NCI-H128 (cell line): ENCODE measurements at regions not wholly inside any gene's neighbourhood (a gene's known extent, or its start where the extent isn't known, plus 50 kb on each side); places are given as distances from the start of the nearest gene placed in this dataset.

Experiments used
- DNase-seq: peaks from one replicate; lab custom pipeline; 2025; ENCODE audit not compliant: unreplicated experiment; lab: John Stamatoyannopoulos, UW

- no peak for DNase-seq
Observed at GRCh38 chr7:25770670-25771069, 381.3 kb upstream of the NFE2L3 start.

- DNase-seq = no peak
Observed at GRCh38 chr7:25771491-25771890, 380.5 kb upstream of the NFE2L3 start.

GRCh38 chr7:25772802-25773201 lies 379.2 kb upstream of the NFE2L3 start:
- no peak for DNase-seq

DNA sequence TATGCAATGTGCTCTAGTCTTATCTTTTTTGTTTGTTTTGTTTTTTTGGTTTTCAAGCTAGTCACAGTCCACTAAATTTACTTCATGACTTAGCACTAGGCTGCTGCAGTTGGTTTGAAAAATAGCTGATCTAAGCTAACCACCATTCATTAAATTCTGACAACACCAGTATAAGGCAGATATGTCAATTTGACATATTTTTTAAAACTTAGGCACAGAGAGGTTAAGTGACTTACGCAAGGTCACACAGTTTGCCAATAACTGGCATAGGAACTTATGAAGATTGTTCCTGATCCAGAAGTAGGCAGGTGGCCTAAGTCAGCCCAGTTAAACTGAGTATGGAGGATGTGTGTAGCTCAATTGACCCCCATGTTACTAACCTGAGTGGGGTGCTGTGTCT lies 377.3 kb upstream of the NFE2L3 start:
- DNase-seq = no peak

DNA sequence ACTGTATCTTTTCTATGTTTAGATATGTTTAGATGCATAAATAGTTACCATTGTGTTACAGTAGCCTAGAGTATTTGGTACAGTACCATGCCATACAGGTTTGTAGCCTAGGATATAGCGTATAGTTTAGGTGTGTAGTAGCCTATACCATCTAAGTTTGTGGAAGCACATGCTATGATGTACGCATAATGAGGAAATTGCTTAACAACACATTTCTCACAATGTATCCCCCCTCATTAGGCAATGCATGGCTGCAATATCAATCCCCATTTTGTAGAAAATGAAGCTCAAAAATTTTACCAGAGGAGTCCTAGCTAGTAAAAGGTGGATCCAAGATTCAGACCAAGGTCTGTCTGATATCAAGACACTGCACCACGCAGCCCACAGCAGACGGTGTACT lies 376.4 kb upstream of the NFE2L3 start:
- DNase-seq = no peak

- DNase-seq = no peak
Observed at GRCh38 chr7:25775999-25776743, 375.8 kb upstream of the NFE2L3 start.

- DNase-seq = no peak
Observed at GRCh38 chr7:25776744-25777123, 375.3 kb upstream of the NFE2L3 start.

DNA sequence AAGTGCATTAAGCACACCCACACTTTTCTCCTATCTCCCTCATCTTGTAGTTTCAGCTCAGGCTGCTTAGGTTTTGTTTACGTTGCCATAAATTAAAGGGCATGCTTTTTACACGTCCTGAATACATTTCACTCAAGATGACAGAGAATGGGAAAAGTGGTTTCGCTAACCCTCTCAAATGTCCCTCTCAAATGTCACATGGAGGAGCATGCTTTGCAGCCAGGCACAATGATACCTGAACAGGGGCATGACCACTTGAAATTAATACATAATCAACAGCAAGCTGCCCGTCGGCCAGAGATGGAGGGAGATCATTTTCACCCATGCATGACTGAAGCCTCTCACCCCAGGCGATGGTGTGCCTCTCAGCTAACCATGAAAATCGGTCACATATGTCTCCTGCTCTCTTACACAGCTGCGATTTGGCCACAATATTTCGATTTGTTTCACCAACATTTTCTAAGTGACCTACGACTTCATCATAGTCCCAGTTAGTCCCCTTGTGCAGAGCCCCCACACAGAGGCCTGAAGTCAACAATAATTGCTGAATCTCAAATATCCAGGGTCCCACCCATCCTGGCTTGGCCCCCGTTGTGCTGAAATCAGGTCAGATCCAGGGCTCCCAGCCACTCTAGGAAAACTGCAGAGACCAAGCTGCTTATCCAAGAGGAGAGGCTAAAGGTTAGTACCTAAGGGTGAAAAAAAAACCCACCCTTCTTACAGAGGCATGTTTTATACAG lies 373.9 kb upstream of the NFE2L3 start:
- peak; percentile 96 for DNase-seq

GRCh38 chr7:25779002-25779546 lies 372.9 kb upstream of the NFE2L3 start:
- no peak for DNase-seq

DNA sequence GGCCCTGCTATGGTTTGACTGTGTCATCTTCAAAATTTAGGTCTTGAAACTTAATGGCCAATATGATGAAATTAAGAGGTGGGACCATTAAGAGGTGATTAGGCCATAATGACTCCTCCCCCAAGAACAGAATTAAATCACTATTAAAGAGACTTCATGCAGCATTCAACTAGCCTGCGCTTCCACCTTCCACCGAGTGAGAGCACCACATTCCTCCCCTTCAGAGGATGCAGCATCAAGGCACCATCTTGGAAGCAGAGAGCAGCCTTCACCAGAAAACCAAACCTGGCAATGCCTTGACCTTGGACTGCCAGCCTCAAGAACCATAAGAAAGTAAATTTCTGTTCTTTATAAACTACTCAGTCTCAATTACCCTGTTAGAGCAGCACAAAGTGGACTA lies 371.1 kb upstream of the NFE2L3 start:
- DNase-seq = no peak

DNA sequence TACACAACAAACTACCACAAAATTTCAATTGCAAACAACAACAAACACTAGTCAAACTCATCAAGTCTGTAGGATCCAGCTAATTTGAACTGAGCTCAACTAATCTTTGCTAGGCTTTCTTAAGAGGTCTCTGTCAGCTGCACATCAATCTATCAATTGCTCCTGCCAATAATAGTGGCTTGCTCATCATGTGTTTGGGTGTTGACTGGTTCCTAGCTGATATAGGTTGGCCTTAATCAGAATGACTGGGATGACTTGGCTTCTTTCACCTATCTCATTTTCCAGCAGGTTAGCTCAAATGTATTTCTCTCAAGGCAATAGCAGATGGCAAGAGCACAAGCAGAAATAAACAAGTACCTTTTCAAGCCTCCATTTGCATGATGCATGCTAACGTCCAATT lies 370.3 kb upstream of the NFE2L3 start:
- DNase-seq = no peak

- DNase-seq = no peak
Observed at GRCh38 chr7:25786936-25787335, 365.1 kb upstream of the NFE2L3 start.

DNA sequence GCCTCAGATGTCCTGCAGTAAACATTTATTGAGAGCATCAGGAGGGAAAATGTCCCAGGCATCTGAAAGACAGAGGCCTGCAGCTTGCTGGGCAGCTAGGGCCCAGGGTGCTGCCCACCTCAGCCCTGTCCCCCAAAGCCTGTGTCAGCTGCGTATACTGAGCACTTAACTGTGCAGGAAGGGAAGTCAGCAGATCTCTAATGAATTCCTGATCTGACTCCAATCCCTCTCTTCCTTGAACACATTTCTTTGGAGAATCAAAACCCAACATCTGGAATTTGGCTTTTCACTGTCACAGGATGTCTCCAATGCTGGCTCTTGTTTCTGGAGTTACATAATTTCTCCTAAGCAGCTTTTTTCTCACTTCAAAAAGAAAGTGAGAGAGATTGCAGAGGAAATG lies 364.7 kb upstream of the NFE2L3 start:
- DNase-seq = no peak

DNA sequence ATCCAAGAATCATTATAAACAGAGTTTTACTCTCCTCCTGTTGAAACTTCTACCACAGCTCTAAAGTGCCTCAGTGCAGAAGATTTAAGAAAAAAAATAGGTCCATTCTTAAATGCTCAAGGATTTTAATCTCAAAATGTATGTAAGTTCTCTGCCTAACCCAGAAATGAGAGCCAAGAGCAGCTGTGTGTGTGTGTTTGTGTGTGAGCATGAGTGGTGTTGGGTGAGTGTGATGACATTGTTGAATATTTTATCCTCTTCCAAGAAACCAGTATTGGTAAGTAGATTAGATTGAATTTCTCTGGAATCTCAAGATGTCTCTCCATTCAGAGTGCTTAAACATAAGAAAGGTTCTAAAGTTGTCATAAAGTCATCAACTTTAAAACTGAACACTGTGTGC lies 363.6 kb upstream of the NFE2L3 start:
- DNase-seq = no peak

DNA sequence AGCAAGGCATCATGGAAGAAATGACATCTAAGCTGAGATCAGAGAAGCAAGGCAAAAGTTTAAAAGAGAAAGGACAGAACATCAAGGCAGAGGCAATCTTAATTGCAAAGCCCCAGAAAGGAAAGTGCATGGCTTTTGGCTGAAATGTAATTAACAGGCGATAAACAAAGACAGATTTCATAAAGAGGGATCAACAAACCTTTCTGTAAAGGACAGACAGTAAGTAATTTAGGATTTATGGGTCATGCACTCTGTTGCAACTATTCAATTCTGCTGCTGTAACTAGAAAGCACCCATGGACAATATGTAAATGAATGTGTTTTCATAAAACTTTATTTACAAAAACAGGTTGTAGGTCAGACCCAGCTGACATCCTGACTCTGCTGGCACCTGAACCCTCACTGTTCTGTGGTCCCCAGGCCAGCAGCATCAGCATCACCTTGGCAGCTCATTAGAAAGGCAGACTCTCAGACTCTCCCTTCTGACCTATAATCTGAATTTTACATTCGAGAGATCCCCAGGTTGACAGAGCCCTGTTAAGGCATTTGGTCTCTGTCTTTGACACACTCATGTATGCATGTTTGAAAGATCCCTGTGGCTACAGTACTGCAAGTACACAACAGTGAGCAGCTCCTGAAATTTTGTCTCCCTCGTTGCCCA lies 362.9 kb upstream of the NFE2L3 start:
- no peak for DNase-seq

- no peak for DNase-seq
Observed at GRCh38 chr7:25789701-25790640, 362.0 kb upstream of the NFE2L3 start.

GRCh38 chr7:25790963-25791362 lies 361.0 kb upstream of the NFE2L3 start:
- DNase-seq = no peak

GRCh38 chr7:25792586-25792985 lies 359.4 kb upstream of the NFE2L3 start:
- no peak for DNase-seq

DNA sequence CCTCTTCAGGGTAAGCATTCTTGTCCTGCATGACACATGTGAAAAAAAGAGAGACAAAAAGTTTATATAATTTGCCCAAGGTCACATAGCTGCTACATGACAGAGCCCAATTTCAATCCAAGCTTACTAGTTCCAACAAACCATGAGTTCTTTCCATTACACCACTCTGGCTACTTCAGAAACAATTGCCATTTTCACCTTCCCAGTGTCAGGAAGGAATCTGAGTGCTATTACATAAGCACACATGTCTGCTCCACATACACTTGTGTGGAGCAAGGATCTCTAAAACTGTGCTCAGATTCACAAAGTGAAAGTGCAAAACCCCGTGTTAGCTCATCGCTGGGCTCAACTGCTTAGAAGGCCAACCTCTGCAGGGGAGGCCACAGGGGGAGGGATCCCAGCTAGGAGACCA lies 356.2 kb upstream of the NFE2L3 start:
- no peak for DNase-seq

- no peak for DNase-seq
Observed at GRCh38 chr7:25798344-25798743, 353.7 kb upstream of the NFE2L3 start.

DNA sequence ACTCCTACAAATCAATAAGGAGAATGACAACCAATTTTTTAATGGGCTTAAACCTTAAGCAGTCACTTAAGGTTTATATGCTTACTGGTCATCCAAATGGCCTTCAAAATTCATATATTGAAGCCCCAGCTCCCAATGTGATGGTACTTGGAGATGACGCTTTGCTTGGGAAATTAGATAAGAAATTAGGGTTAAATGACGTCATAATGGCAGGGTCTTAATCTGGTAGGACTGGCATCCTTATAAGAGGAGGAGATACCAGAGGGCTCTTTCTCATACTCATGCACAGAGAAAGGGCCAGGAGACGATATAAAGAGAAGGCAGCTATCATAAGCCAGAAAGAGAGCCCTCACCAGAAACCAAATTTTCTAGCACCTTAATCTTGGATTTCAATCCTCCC lies 350.8 kb upstream of the NFE2L3 start:
- DNase-seq = no peak
